Endothelial cell of umbilical vein (primary cell): ENCODE measurements at regions not wholly inside any gene's neighbourhood (a gene's known extent, or its start where the extent isn't known, plus 50 kb on each side); places are given as distances from the start of the nearest gene placed in this dataset.
A peak's percentile ranks its signal among the peaks of the same experiment; 100 is the strongest.

ENCODE experiments used
- BruUV-seq: library from RNA; stranded (reverse); fragments of 400-500 nt; replicated peaks from 2 replicates; lab custom pipeline; 2021; lab: Mats Ljungman, UMichigan
- CTCF ChIA-PET: fragments of 300-600, 350-600 bp; sonication (Branson Sonifier 250); formaldehyde crosslinking; loops from one replicate; lab custom pipeline; 2021; ENCODE audit warnings: antibody characterized with exemption, inconsistent platforms; lab: Charles Lee
- POLR2A ChIA-PET: fragments of 300-600, 350-600 bp; sonication (Branson Sonifier 250); formaldehyde crosslinking; loops from one replicate; lab custom pipeline; 2021; ENCODE audit warnings: antibody characterized with exemption, inconsistent platforms; lab: Charles Lee
- DNase-seq: peaks from one replicate; pipeline ENCODE4 v3.0.0-alpha.2; 2011; ENCODE audit warnings: low read depth, low spot score
- FAIRE-seq: peaks from 2 replicates; lab custom pipeline; 2011; peaks lifted over from hg19 to GRCh38; lab: Jason Lieb, UNC
- H2AFZ ChIP-seq: 2 replicates; pipeline ENCODE4 v1.6.0; 2012; ENCODE audit warnings: low read depth, low read length, control low read depth, inconsistent platforms
- H3K27ac ChIP-seq: 2 replicates; pipeline ENCODE4 v1.5.1; 2011; ENCODE audit warnings: low read depth, mild to moderate bottlenecking, control low read depth, low read length, moderate library complexity; ENCODE audit not compliant: insufficient read depth
- H3K27me3 ChIP-seq, 2 experiments: 2 replicates each; pipeline versions ENCODE4 v1.6.0 to v1.6.1; 2011; ENCODE audit warnings: low read length in 2 of 2, mixed read lengths in 1 of 2; ENCODE audit not compliant: control insufficient read depth in 2 of 2, insufficient read depth in 2 of 2
- H3K36me3 ChIP-seq, 2 experiments: 2 replicates in 1 of 2; 3 replicates in 1 of 2; pipeline ENCODE4 v1.5.1; 2011; ENCODE audit warnings: low read length in 2 of 2, mild to moderate bottlenecking in 1 of 2, moderate library complexity in 1 of 2; ENCODE audit not compliant: control insufficient read depth in 2 of 2, insufficient read depth in 2 of 2; ENCODE audit errors: extremely low read depth in 1 of 2
- H3K4me1 ChIP-seq: 3 replicates; pipeline ENCODE4 v1.5.1; 2011; ENCODE audit warnings: mild to moderate bottlenecking, low read length; ENCODE audit not compliant: control insufficient read depth, insufficient read depth; ENCODE audit errors: extremely low read depth
- H3K4me2 ChIP-seq: 2 replicates; pipeline ENCODE4 v1.6.1; 2011; ENCODE audit warnings: low read length, control low read depth, mixed read lengths; ENCODE audit not compliant: insufficient read depth
- H3K4me3 ChIP-seq, 3 experiments: fragments of 200-600 bp in 1 of 3; sonication (generic), shearing (Covaris generic) in 1 of 3; replicated peaks in 1 of 3; 2 replicates each; pipeline ENCODE4 v1.5.1; 2011 to 2016; ENCODE audit warnings: control low read depth in 3 of 3, low read length in 3 of 3, mild to moderate bottlenecking in 2 of 3, inconsistent platforms in 1 of 3, low read depth in 1 of 3, moderate library complexity in 1 of 3; ENCODE audit not compliant: insufficient read depth in 1 of 3
- H3K79me2 ChIP-seq: 2 replicates; pipeline ENCODE4 v1.6.0; 2012; ENCODE audit warnings: low read length, inconsistent platforms; ENCODE audit not compliant: control insufficient read depth, insufficient read depth
- H3K9ac ChIP-seq: replicated peaks from 2 replicates; pipeline ENCODE3; 2011; ENCODE audit warnings: low read length, control low read depth; ENCODE audit not compliant: insufficient read depth; ENCODE audit errors: extremely low read depth
- H3K9me1 ChIP-seq: replicated peaks from 3 replicates; pipeline ENCODE4 v1.6.0; 2011; ENCODE audit warnings: mild to moderate bottlenecking, low read length; ENCODE audit not compliant: control insufficient read depth, insufficient read depth; ENCODE audit errors: extremely low read depth
- H3K9me3 ChIP-seq: replicated peaks from 2 replicates; pipeline ENCODE4 v1.5.1; 2012; ENCODE audit warnings: low read length, inconsistent platforms; ENCODE audit not compliant: control insufficient read depth, insufficient read depth
- H4K20me1 ChIP-seq: replicated peaks from 2 replicates; pipeline ENCODE3; 2011; ENCODE audit warnings: mild to moderate bottlenecking, low read length; ENCODE audit not compliant: control insufficient read depth, insufficient read depth; ENCODE audit errors: extremely low read depth
- CTCF ChIP-seq, 2 donors: IDR thresholded peaks; 1 replicate in 1 of 2; 2 replicates in 1 of 2; pipeline ENCODE4 v1.5.1; 2011; ENCODE audit warnings: low read length in 2 of 2, mild to moderate bottlenecking in 2 of 2, moderate library complexity in 2 of 2, control low read depth in 1 of 2, inconsistent platforms in 1 of 2, low read depth in 1 of 2; ENCODE audit not compliant: insufficient read depth in 1 of 2; ENCODE audit errors: extremely low read depth in 1 of 2
- EZH2 ChIP-seq: IDR thresholded peaks from 2 replicates; pipeline ENCODE4 v1.6.1; 2012; ENCODE audit warnings: borderline replicate concordance, low read depth, mild to moderate bottlenecking, moderate library complexity, low read length, inconsistent platforms; ENCODE audit not compliant: severe bottlenecking
- FOS ChIP-seq: IDR thresholded peaks from 2 replicates; pipeline ENCODE4 v1.6.1; 2011; ENCODE audit warnings: mild to moderate bottlenecking, low read length, moderate library complexity, borderline replicate concordance; ENCODE audit not compliant: insufficient read depth
- GATA2 ChIP-seq: IDR thresholded peaks from 2 replicates; pipeline ENCODE4 v1.7.0; 2011; ENCODE audit warnings: low read depth, mild to moderate bottlenecking, moderate library complexity, mixed read lengths, low read length; ENCODE audit not compliant: insufficient read length, insufficient read depth
- JUN ChIP-seq: IDR thresholded peaks from 2 replicates; pipeline ENCODE4 v1.6.1; 2011; ENCODE audit warnings: borderline replicate concordance, low read depth; ENCODE audit not compliant: insufficient read length, insufficient read depth
- MAX ChIP-seq: IDR thresholded peaks from 2 replicates; pipeline ENCODE4 v1.6.1; 2011; ENCODE audit not compliant: insufficient read depth, insufficient read length
- MYC ChIP-seq: IDR thresholded peaks from one replicate; pipeline ENCODE4 v1.6.1; 2011; ENCODE audit warnings: mild to moderate bottlenecking, low read depth, low read length
- POLR2A ChIP-seq: IDR thresholded peaks from 2 replicates; pipeline ENCODE4 v1.6.1; 2012; ENCODE audit warnings: low read depth, mild to moderate bottlenecking, control low read depth, low read length
- POLR2AphosphoS5 ChIP-seq: IDR thresholded peaks from 2 replicates; pipeline ENCODE4 v1.6.1; 2012; ENCODE audit warnings: low read depth, mild to moderate bottlenecking, control low read depth, low read length, moderate library complexity; ENCODE audit not compliant: insufficient read depth
- dilution Hi-C: fragments of 300-500 bp; cut with MboI; formaldehyde crosslinking; loops from one replicate; pipeline ENCODE4 v1.15.0; 2019; ENCODE audit warnings: low sequenced_read_pairs; ENCODE audit not compliant: extremely low pct_ligation_motif_present
- intact Hi-C: fragments of 100-400 bp; cut with micrococcal nuclease; formaldehyde crosslinking; loops from one replicate; pipeline ENCODE4 v1.10.0; 2022

- CTCF ChIA-PET = interaction anchor here (0.5 to 1.9 kb wide), 9 partner anchors 10 to 200 kb away, joined by 3 to 11 read pairs (median 3); no protein-coding TSS in a partner anchor
- H3K4me1 ChIP-seq = peaks cover 21% of the 10 kb centered on the region
- dilution Hi-C loops = no loop called here
Observed at GRCh38 chr11:116558504-116559211, 214.1 kb downstream of the BUD13 start.

More at GRCh38 chr11:116558504-116559211, 214.1 kb downstream of the BUD13 start:
- peak; percentile 96 for FAIRE-seq
- H4K20me1 ChIP-seq = no peaks in the 10 kb centered on the region
- no peak overlapping the region for H3K4me3 ChIP-seq
- intact Hi-C loops = loop anchor here (1.0 to 2.0 kb wide), 4 partner anchors 43 to 198 kb away; no protein-coding TSS in a partner anchor
- peak overlapping the region; percentile 23 for H2AFZ ChIP-seq
- no peaks in the 10 kb centered on the region for H3K27me3 ChIP-seq
- BruUV-seq = no TSS peak
- peak overlapping the region; percentile 41 for H3K9ac ChIP-seq
- H3K4me2 ChIP-seq = peak overlapping the region; percentile 32
- POLR2A ChIA-PET = interaction anchor here (1.3 kb wide), 1 partner anchor 43 kb away, joined by 8 read pairs; no protein-coding TSS in a partner anchor
- peak; percentile 81 for DNase-seq
- H3K9me3 ChIP-seq = no peaks in the 10 kb centered on the region
- H3K27ac ChIP-seq = peak overlapping the region; percentile 93
- H3K79me2 ChIP-seq = no peaks in the 10 kb centered on the region
- H3K36me3 ChIP-seq = no peaks in the 10 kb centered on the region
- H3K9me1 ChIP-seq = no peaks in the 10 kb centered on the region
- no peak for TF ChIP-seq MYC
- peak; percentile 78 for TF ChIP-seq JUN
- TF ChIP-seq CTCF (IDR thresholded peaks at IDR 0.05; ENCODE audit: extremely low read depth in 1 of 2, insufficient read depth in 1 of 2, low read depth in 1 of 2, low read length in 2 of 2) = no peak
- peak; percentile 95 for TF ChIP-seq GATA2
- TF ChIP-seq FOS = peak; percentile 82
- peak; percentile 55 for TF ChIP-seq MAX
- TF ChIP-seq POLR2AphosphoS5 = peak; percentile 80
- peak; percentile 62 for TF ChIP-seq POLR2A
- TF ChIP-seq EZH2 = no peak
